Esophagus muscularis mucosa (tissue), 4 donors: ENCODE measurements at regions not wholly inside any gene's neighbourhood (a gene's known extent, or its start where the extent isn't known, plus 50 kb on each side); places are given as distances from the start of the nearest gene placed in this dataset.

Source experiments
- DNase-seq: peaks from one replicate; pipeline ENCODE4 v3.0.0-alpha.2; 2017; ENCODE audit errors: extremely low spot score
- H3K27ac ChIP-seq, 4 donors: fragments of 200-600 bp; sonication (generic); replicated peaks in 1 of 4; 1 replicate in 3 of 4; 2 replicates in 1 of 4; pipeline ENCODE4 v1.5.1; 2016 to 2019; ENCODE audit warnings: mild to moderate bottlenecking in 1 of 4
- H3K27me3 ChIP-seq, 4 donors: fragments of 200-600 bp; sonication (generic); one replicate each; pipeline versions ENCODE4 v1.5.1 to v1.6.0; 2016 to 2019
- H3K36me3 ChIP-seq, 4 donors: fragments of 200-600 bp; sonication (generic); one replicate each; pipeline ENCODE4 v1.5.1; 2016 to 2019
- H3K4me1 ChIP-seq, 4 donors: fragments of 200-600 bp; sonication (generic); one replicate each; pipeline ENCODE4 v1.5.1; 2016 to 2019
- H3K4me3 ChIP-seq, 4 donors: fragments of 200-600 bp; sonication (generic); 1 replicate in 2 of 4; 2 replicates in 2 of 4; pipeline ENCODE4 v1.5.1; 2016 to 2019; ENCODE audit warnings: mild to moderate bottlenecking in 4 of 4, moderate library complexity in 1 of 4
- H3K9me3 ChIP-seq, 4 donors: fragments of 200-600 bp; sonication (generic); 1 replicate in 3 of 4; 2 replicates in 1 of 4; pipeline ENCODE4 v1.5.1; 2016 to 2019
- EP300 ChIP-seq: sonication (generic); formaldehyde crosslinking; IDR thresholded peaks from one replicate; pipeline ENCODE4 v1.6.1; 2017; ENCODE audit warnings: antibody characterized with exemption
- POLR2A ChIP-seq: fragments of 450-650 bp; IDR thresholded peaks from one replicate; pipeline ENCODE4 v1.6.1; 2017; ENCODE audit warnings: antibody characterized with exemption, moderate library complexity, mild to moderate bottlenecking, low read depth
- POLR2AphosphoS5 ChIP-seq, 2 donors: sonication (generic); formaldehyde crosslinking; IDR thresholded peaks; one replicate each; pipeline ENCODE4 v1.6.1; 2017; ENCODE audit warnings: antibody characterized with exemption in 2 of 2
- WGBS: methylation state at CpG from one replicate; pipeline ENCODE4 v1.1.5; 2018; 5-methylcytosine and 5-hydroxymethylcytosine counted together
- intact Hi-C: fragments of 100-400 bp; cut with DNase I; formaldehyde crosslinking; loops from one replicate; pipeline ENCODE4 v1.15.1; 2023
- TF ChIP-seq, protein P1 (sequence below), 3 experiments: fragments of 200-600 bp in 2 of 3; fragments of 450-650 bp in 1 of 3; sonication (generic) in 2 of 3; IDR thresholded peaks; one replicate each; pipeline ENCODE4 v1.5.1; 2017 to 2019; ENCODE audit warnings: antibody characterized with exemption in 3 of 3, mild to moderate bottlenecking in 2 of 3, moderate library complexity in 1 of 3

DNA sequence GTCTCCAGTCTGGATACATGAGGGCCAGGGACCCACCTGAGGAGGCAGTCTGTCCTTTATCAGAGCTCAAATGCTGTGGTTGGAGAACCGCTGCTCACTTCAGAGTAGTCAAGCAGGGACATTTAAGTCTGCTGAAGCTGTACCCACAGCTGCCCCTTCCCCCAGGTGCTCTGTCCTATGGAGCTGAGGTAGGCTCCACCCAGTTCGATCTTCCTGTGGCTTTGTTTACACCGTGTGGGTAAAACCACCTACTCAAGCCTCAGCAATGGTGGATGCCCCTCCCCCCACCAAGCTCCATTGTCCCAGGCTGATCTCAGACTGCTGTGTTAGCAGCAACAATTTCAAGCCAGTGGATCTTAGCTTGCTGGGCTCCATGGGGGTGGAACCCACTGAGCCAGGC is 731.4 kb upstream of the HS6ST1 start:
- Histone ChIP-seq H3K27ac (no peak overlapping the region), H3K27me3 (peaks cover 0 to 5% (median 0%) of the 10 kb centered on the region in 4 donors), H3K4me3 (no peak overlapping the region), H3K4me1 (no peaks in the 10 kb centered on the region), H3K36me3 (no peaks in the 10 kb centered on the region), H3K9me3 (no peaks in the 10 kb centered on the region)
- WGBS: 77% methylated on average over 3 of the region's 3 CpGs
- TF ChIP-seq EP300: no peak
- no peak for TF ChIP-seq POLR2AphosphoS5 (IDR thresholded peaks at IDR 0.05)
- TF ChIP-seq, protein P1, sequence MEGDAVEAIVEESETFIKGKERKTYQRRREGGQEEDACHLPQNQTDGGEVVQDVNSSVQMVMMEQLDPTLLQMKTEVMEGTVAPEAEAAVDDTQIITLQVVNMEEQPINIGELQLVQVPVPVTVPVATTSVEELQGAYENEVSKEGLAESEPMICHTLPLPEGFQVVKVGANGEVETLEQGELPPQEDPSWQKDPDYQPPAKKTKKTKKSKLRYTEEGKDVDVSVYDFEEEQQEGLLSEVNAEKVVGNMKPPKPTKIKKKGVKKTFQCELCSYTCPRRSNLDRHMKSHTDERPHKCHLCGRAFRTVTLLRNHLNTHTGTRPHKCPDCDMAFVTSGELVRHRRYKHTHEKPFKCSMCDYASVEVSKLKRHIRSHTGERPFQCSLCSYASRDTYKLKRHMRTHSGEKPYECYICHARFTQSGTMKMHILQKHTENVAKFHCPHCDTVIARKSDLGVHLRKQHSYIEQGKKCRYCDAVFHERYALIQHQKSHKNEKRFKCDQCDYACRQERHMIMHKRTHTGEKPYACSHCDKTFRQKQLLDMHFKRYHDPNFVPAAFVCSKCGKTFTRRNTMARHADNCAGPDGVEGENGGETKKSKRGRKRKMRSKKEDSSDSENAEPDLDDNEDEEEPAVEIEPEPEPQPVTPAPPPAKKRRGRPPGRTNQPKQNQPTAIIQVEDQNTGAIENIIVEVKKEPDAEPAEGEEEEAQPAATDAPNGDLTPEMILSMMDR (IDR thresholded peaks at IDR 0.05): no peak
- no peak for TF ChIP-seq POLR2A
- intact Hi-C loops: no loop called here
- no peak for DNase-seq

DNA sequence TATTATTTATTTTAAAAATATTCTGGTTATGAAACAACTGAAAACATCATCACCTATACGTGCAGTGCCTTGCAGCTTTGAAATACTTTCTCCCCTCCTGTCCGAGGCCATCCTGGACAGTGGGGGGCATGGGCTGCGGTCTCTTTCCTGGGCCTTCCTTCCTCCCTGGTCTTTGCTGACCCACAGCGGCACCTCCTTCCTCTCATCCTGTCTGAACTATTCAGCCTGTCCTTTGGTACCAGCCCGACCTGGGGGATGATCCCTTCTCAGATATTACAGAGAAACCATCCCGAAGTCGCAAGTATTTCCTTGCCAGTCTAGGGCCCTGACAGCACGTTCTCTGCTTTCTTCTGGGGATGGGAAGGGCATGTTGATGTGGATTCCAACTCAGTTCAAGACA is 736.6 kb upstream of the HS6ST1 start:
- Histone ChIP-seq H3K4me3 (no peak overlapping the region), H3K27me3 (peaks cover 0 to 5% (median 0%) of the 10 kb centered on the region in 4 donors), H3K36me3 (no peaks in the 10 kb centered on the region), H3K4me1 (no peaks in the 10 kb centered on the region), H3K9me3 (no peaks in the 10 kb centered on the region), H3K27ac (no peak overlapping the region)
- WGBS: 84% methylated on average over 8 of the region's 8 CpGs
- no peak for DNase-seq
- intact Hi-C loops: no loop called here
- TF ChIP-seq EP300 (no peak), POLR2AphosphoS5 (IDR thresholded peaks at IDR 0.05) (no peak), POLR2A (no peak)
- TF ChIP-seq, protein P1 (IDR thresholded peaks at IDR 0.05): no peak

DNA sequence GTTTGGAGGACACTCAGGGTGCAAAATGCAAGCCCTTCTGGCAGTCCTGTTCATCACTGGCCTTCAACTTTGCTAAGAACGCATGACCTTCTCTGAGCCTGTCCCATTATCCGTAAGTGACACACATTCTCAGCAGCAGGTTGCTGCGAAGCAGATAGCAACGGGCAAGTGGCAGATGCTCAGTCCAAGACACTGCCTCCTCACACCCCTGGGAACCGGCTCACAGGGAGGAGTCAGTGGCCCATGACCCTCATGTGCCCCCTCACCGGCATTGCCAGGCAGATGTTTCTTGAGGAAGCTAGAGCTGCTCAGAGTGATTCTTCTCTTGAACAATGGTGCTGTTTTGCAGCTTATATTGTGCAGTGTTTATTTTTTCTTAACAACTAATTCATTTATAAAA is 737.2 kb upstream of the HS6ST1 start:
- WGBS: 74% methylated on average over 6 of the region's 6 CpGs
- DNase-seq: no peak

DNA sequence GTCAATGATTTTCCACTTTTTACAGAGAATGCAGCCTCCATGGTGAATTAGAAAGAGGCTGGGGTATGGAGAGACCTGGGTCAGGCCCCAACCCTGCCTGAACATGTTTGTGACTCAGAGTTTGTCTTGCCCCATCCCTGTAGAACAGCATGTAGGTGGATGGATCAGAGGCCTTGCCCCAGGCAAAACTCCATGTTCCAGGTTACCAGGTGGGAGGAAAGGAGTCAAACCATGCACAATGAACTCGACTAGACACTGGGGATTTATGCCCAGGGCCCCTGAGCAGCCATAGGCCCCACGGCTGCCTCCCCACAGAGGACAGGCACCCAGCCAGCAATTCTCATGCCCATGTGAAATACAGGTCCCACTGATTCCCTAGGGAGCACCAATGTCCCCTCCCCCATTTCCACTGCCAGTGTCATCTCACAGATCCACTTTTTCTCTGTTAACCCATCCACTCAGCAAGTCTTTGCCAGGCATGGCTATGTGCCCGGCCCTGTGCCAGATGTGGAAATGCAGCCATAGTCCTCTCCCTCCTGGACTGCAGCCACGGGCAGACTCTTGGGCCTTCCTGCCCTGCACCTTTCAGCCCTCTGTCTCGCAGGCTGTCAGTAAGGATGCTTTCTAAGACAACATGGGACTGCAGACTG is 737.8 kb upstream of the HS6ST1 start:
- intact Hi-C loops: no loop called here
- Histone ChIP-seq H3K9me3 (no peaks in the 10 kb centered on the region), H3K27ac (no peak overlapping the region), H3K4me3 (no peak overlapping the region), H3K4me1 (no peaks in the 10 kb centered on the region), H3K27me3 (no peaks in the 10 kb centered on the region), H3K36me3 (no peaks in the 10 kb centered on the region)
- DNase-seq: no peak
- no peak for TF ChIP-seq POLR2A
- TF ChIP-seq, protein P1 (IDR thresholded peaks at IDR 0.05): no peak
- WGBS: 80% methylated on average over 4 of the region's 5 CpGs

More for the DNA sequence above, 737.2 kb upstream of the HS6ST1 start:
- Histone ChIP-seq H3K4me3 (no peak overlapping the region), H3K4me1 (no peaks in the 10 kb centered on the region), H3K27me3 (peaks cover 0 to 4% (median 0%) of the 10 kb centered on the region in 4 donors), H3K27ac (no peak overlapping the region), H3K36me3 (no peaks in the 10 kb centered on the region), H3K9me3 (no peaks in the 10 kb centered on the region)
- TF ChIP-seq POLR2AphosphoS5 (IDR thresholded peaks at IDR 0.05) (no peak), POLR2A (no peak), EP300 (no peak)
- TF ChIP-seq, protein P1 (IDR thresholded peaks at IDR 0.05): no peak
- intact Hi-C loops: no loop called here

DNA sequence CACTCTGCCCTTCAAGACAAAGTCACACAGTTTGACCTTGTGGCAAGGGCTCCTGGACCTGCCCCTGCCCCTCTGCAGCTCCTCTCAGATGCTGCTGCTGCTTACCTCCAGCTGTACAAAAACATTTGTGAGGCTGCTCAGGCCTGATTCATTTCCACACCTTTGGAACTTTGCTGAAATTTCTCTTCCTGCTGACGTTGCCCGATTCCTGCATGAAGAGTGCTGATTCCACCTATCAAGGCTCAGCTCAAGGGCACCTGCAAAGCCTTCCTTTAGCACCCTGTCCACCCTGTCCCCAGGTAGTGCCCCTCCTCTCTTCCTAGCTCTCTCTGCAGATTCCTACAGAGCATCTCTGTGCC is 738.3 kb upstream of the HS6ST1 start:
- Histone ChIP-seq H3K9me3 (no peaks in the 10 kb centered on the region), H3K27ac (no peak overlapping the region), H3K27me3 (no peaks in the 10 kb centered on the region), H3K4me1 (no peaks in the 10 kb centered on the region), H3K36me3 (no peaks in the 10 kb centered on the region), H3K4me3 (no peak overlapping the region)
- WGBS: 81% methylated on average over 2 of the region's 2 CpGs
- DNase-seq: no peak
- TF ChIP-seq POLR2A (no peak), EP300 (no peak), POLR2AphosphoS5 (IDR thresholded peaks at IDR 0.05) (no peak)
- TF ChIP-seq, protein P1 (IDR thresholded peaks at IDR 0.05): no peak
- intact Hi-C loops: no loop called here
